Skin epidermis (tissue), 12 donors: ENCODE measurements at regions not wholly inside any gene's neighbourhood (a gene's known extent, or its start where the extent isn't known, plus 50 kb on each side); places are given as distances from the start of the nearest gene placed in this dataset.
A peak's percentile ranks its signal among the peaks of the same experiment; 100 is the strongest.

Source experiments
- H3K27ac ChIP-seq, 21 experiments: fragments of 200-600 bp; sonication (generic) in 11 of 21; one replicate each; pipeline ENCODE4 v1.5.0; 2020; ENCODE audit warnings: mild to moderate bottlenecking in 3 of 21, inconsistent platforms in 2 of 21, moderate library complexity in 2 of 21
- H3K4me3 ChIP-seq, 7 experiments: fragments of 200-600 bp; sonication (generic) in 2 of 7; one replicate each; pipeline ENCODE4 v1.5.0; 2020; ENCODE audit warnings: inconsistent platforms in 2 of 7, mild to moderate bottlenecking in 2 of 7, moderate library complexity in 1 of 7

GRCh38 chrY:15593476-15594160, 1069.3 kb downstream of the NLGN4Y start:
- H3K4me3 ChIP-seq = no peak overlapping the region
- no peak overlapping the region for H3K27ac ChIP-seq

- H3K4me3 ChIP-seq = no peak overlapping the region
Measured at GRCh38 chrY:15594179-15594578, 1069.8 kb downstream of the NLGN4Y start.

GRCh38 chrY:15600565-15600964, 1076.2 kb downstream of the NLGN4Y start:
- Histone ChIP-seq H3K27ac (no peak overlapping the region), H3K4me3 (no peak overlapping the region)

More at GRCh38 chrY:15594179-15594578, 1069.8 kb downstream of the NLGN4Y start:
- H3K27ac ChIP-seq = no peak overlapping the region

- Histone ChIP-seq H3K27ac (no peak overlapping the region), H3K4me3 (no peak overlapping the region)
Measured at GRCh38 chrY:15624370-15624769, 1100.0 kb downstream of the NLGN4Y start.

- no peak overlapping the region for H3K4me3 ChIP-seq
Measured at GRCh38 chrY:15624928-15625327, 1100.6 kb downstream of the NLGN4Y start.

GRCh38 chrY:15648198-15648597, 1123.9 kb downstream of the NLGN4Y start:
- H3K4me3 ChIP-seq = no peak overlapping the region
- H3K27ac ChIP-seq = no peak overlapping the region

More at GRCh38 chrY:15624928-15625327, 1100.6 kb downstream of the NLGN4Y start:
- H3K27ac ChIP-seq = no peak overlapping the region

GRCh38 chrY:15650056-15650455, 1125.7 kb downstream of the NLGN4Y start:
- H3K4me3 ChIP-seq = no peak overlapping the region
- H3K27ac ChIP-seq = peak overlapping the region in 1 of 21 experiments; percentile 26

- H3K4me3 ChIP-seq = no peak overlapping the region
Measured at GRCh38 chrY:15688531-15688930, 1164.2 kb downstream of the NLGN4Y start.

GRCh38 chrY:15689994-15690393, 1165.7 kb downstream of the NLGN4Y start:
- no peak overlapping the region for H3K27ac ChIP-seq
- no peak overlapping the region for H3K4me3 ChIP-seq

More at GRCh38 chrY:15688531-15688930, 1164.2 kb downstream of the NLGN4Y start:
- no peak overlapping the region for H3K27ac ChIP-seq

- Histone ChIP-seq H3K4me3 (no peak overlapping the region), H3K27ac (no peak overlapping the region)
Measured at GRCh38 chrY:15702131-15702530, 1177.8 kb downstream of the NLGN4Y start.

GRCh38 chrY:15704906-15705305, 1180.6 kb downstream of the NLGN4Y start:
- H3K27ac ChIP-seq = no peak overlapping the region
- no peak overlapping the region for H3K4me3 ChIP-seq

- peak overlapping the region in 2 of 21 experiments; percentile 48 to 57 for H3K27ac ChIP-seq
- H3K4me3 ChIP-seq = no peak overlapping the region
Measured at GRCh38 chrY:15749533-15750433, 1225.5 kb downstream of the NLGN4Y start.

- Histone ChIP-seq H3K4me3 (no peak overlapping the region), H3K27ac (peak overlapping the region in 1 of 21 experiments; percentile 18)
Measured at GRCh38 chrY:15751001-15751400, 1226.7 kb downstream of the NLGN4Y start.

GRCh38 chrY:15756266-15756665, 1231.9 kb downstream of the NLGN4Y start:
- H3K27ac ChIP-seq = no peak overlapping the region
- H3K4me3 ChIP-seq = no peak overlapping the region

GRCh38 chrY:15773579-15773978, 1249.2 kb downstream of the NLGN4Y start:
- Histone ChIP-seq H3K27ac (no peak overlapping the region), H3K4me3 (no peak overlapping the region)

GRCh38 chrY:15775880-15776279, 1251.6 kb downstream of the NLGN4Y start:
- no peak overlapping the region for H3K27ac ChIP-seq
- H3K4me3 ChIP-seq = no peak overlapping the region

GRCh38 chrY:15779891-15780290, 1255.6 kb downstream of the NLGN4Y start:
- no peak overlapping the region for H3K27ac ChIP-seq
- no peak overlapping the region for H3K4me3 ChIP-seq

GRCh38 chrY:15800021-15800420, 1275.7 kb downstream of the NLGN4Y start:
- H3K4me3 ChIP-seq = no peak overlapping the region
- H3K27ac ChIP-seq = no peak overlapping the region

- no peak overlapping the region for H3K27ac ChIP-seq
Measured at GRCh38 chrY:15805985-15806384, 1281.7 kb downstream of the NLGN4Y start.

GRCh38 chrY:15814241-15814640, 1289.9 kb downstream of the NLGN4Y start:
- Histone ChIP-seq H3K4me3 (no peak overlapping the region), H3K27ac (no peak overlapping the region)

More at GRCh38 chrY:15805985-15806384, 1281.7 kb downstream of the NLGN4Y start:
- H3K4me3 ChIP-seq = no peak overlapping the region
